GM18909 (cell line): ENCODE measurements at regions not wholly inside any gene's neighbourhood (a gene's known extent, or its start where the extent isn't known, plus 50 kb on each side); places are given as distances from the start of the nearest gene placed in this dataset.

Experiments
- ATAC-seq: cut with Tn5 transposase; IDR thresholded peaks from one replicate; pipeline ENCODE4 v1.9.1; 2021; ENCODE audit warnings: mild to moderate bottlenecking; ENCODE audit not compliant: unreplicated experiment, poor library complexity

GRCh38 chr1:181413836-181414235 lies 69.5 kb upstream of the CACNA1E start:
- ATAC-seq: no peak

GRCh38 chr1:181416268-181416860 lies 67.0 kb upstream of the CACNA1E start:
- ATAC-seq: no peak

- no peak for ATAC-seq
Observed at GRCh38 chr1:181417915-181418314, 65.4 kb upstream of the CACNA1E start.

GRCh38 chr1:181423301-181423918 lies 59.9 kb upstream of the CACNA1E start:
- peak; percentile 49 for ATAC-seq

GRCh38 chr1:181424786-181425403 lies 58.4 kb upstream of the CACNA1E start:
- peak; percentile 50 for ATAC-seq

GRCh38 chr1:181425566-181425965 lies 57.8 kb upstream of the CACNA1E start:
- ATAC-seq: no peak

GRCh38 chr1:181429462-181429861 lies 53.9 kb upstream of the CACNA1E start:
- no peak for ATAC-seq

- peak; percentile 56 for ATAC-seq
Observed at GRCh38 chr1:181430015-181430885, 53.1 kb upstream of the CACNA1E start.
